ENCODE measurements at regions not wholly inside any gene's neighbourhood (a gene's known extent, or its start where the extent isn't known, plus 50 kb on each side); places are given as distances from the start of the nearest gene placed in this dataset.

DNA sequence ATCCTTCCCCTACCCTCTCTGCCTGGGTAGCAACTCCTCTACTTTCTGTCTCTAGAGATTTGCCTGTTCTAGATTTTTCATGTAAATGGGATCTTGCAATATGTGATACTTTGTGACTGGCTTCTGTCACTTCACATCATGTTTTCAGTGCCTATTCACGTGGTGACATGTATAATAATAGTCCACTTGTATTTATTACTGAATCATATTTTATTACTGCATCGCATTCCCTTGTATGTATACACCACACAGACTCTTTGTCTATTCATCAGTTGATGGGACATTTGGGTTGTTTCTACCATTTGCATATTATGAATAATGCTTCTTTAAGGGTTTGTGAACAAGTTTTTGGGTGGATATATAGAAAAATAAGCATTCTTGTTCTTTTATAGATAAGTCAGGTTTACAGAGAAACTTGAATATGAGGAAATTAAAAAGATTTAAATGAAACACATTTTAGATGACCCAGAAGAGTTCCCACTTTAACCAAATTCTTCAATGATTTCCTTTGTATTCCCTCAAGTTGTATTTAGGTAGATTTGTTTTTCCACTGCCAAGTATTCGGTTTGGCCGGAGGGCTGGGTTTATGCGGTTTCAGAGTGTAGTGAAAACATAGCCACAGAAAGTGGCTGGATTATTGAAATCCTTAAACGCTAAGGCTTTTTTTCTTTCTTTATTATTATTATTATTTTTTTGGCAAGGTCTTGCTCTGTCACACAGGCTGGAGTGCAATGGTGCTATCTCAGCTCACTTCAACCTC is 178.7 kb upstream of the TMTC1 start:
- no peak for DNase-seq (ENCODE audit: low spot score)
- TF ChIP-seq, protein P1, sequence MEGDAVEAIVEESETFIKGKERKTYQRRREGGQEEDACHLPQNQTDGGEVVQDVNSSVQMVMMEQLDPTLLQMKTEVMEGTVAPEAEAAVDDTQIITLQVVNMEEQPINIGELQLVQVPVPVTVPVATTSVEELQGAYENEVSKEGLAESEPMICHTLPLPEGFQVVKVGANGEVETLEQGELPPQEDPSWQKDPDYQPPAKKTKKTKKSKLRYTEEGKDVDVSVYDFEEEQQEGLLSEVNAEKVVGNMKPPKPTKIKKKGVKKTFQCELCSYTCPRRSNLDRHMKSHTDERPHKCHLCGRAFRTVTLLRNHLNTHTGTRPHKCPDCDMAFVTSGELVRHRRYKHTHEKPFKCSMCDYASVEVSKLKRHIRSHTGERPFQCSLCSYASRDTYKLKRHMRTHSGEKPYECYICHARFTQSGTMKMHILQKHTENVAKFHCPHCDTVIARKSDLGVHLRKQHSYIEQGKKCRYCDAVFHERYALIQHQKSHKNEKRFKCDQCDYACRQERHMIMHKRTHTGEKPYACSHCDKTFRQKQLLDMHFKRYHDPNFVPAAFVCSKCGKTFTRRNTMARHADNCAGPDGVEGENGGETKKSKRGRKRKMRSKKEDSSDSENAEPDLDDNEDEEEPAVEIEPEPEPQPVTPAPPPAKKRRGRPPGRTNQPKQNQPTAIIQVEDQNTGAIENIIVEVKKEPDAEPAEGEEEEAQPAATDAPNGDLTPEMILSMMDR (IDR thresholded peaks at IDR 0.05; ENCODE audit: extremely low read depth, missing control alignments) = no peak

DNA sequence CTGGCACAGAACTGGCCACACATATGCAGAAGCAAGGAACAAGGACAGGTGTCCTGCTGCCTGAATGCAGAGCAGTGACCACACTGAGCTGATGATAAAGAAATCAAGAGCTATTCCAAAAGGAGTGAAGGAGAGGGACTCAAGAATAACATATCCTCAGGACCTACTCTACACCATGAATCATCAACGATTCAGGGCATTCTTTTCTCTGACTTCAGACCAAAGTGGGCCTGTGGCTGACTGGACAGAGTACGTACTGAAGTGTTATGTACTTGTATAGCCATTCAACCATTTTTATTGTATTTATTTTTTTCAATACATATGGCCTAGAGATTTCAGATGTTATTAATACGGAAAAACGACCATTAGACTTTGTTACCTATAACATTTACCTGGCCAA is 177.5 kb upstream of the TMTC1 start:
- TF ChIP-seq, protein P1 (IDR thresholded peaks at IDR 0.05; ENCODE audit: extremely low read depth, missing control alignments) = no peak
- no peak for DNase-seq (ENCODE audit: low spot score)

DNA sequence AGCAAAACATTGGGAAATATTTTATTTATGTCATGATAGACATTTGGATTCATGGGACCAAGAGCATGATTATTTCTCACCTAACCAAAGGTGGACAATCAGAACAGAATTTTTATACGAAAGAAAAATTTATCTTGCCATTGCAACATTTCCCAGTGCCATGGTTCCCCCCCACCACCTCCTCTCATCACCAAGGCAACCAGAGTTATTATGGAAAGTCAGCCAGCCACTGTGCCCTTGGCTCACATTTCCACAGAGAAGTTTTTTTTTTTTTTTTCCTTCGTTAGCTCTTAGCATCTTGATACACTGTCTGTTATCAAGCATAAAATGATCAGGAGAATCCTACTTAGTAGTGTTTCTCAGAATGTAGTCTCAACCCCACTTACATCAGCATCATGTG is 176.4 kb upstream of the TMTC1 start:
- TF ChIP-seq, protein P1 (IDR thresholded peaks at IDR 0.05; ENCODE audit: extremely low read depth, missing control alignments) = no peak

DNA sequence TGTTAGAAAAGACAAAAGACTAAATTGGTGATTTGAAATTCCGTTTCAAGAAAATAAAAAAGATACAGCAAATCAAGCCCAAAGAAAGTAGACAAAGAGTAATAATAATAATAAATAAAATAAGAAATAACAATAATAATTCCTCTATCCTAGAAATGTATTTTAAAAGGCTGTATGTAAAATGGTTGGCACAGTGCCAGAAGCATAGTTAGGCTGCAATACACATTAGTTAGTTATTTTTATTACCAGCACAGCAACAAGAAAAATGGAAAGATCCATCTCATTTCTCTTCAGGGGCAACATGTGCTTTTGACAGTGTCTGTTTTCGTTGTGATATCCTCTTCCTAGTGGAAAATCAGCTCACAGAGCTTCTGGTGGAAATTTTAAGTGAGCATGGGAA is 174.1 kb upstream of the TMTC1 start:
- DNase-seq (ENCODE audit: low spot score) = no peak
- TF ChIP-seq, protein P1 (IDR thresholded peaks at IDR 0.05; ENCODE audit: extremely low read depth, missing control alignments) = no peak

More for the DNA sequence above, 176.4 kb upstream of the TMTC1 start:
- no peak for DNase-seq (ENCODE audit: low spot score)

DNA sequence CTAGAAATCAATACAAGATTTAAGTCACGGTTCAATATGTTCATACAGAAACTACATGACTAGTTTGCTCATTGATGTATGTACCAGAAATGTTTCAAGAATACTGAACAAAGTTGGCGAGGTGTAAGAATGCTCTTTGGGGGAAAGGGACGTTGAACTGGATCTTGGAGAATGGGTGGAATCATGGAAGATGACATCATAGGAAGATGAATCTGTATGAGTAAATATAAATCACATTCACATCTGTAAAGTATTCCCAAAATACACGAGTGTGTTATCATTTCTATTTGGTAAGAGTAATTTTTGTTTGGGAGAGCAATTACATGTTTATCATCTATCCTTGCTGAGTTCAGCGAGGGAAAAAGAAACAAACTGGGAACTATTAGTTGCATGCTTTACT is 162.2 kb upstream of the TMTC1 start:
- TF ChIP-seq, protein P1 (IDR thresholded peaks at IDR 0.05; ENCODE audit: extremely low read depth, missing control alignments) = no peak
- DNase-seq (ENCODE audit: low spot score) = no peak

DNA sequence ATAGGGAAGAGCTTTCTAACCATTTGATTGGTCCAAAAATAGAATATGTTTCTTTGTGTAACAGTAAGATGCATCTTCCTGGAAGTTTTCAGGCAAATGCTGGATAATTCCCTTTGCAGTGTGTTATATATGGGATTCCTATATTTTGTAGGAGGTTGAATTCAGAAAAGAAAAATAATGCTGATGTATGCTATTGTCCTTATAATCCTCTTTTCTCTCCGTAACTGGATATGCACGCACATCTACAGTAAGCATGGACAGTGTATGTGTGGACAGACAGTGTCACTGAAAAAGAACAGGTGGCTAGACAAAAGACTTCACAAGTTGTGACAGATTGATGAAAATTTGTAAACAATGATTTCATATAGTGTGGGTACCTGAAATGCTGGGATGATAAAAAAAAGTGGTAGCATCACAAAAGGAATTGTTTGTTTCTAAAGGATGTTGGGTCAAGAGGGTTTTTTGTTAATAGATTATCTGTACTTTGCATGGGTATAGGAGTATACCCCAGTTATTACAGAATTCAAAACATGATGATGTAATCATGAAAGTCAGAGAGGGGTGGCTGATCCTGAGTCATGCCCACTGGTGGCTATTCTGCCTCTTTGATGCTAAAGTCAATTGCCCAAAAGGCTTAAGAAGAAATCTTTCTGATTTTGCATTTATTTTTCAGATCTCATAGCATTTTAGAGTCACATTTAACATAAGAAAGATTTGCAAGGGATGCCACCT is 160.7 kb upstream of the TMTC1 start:
- TF ChIP-seq, protein P1 (IDR thresholded peaks at IDR 0.05; ENCODE audit: extremely low read depth, missing control alignments) = no peak
- DNase-seq (ENCODE audit: low spot score) = no peak

DNA sequence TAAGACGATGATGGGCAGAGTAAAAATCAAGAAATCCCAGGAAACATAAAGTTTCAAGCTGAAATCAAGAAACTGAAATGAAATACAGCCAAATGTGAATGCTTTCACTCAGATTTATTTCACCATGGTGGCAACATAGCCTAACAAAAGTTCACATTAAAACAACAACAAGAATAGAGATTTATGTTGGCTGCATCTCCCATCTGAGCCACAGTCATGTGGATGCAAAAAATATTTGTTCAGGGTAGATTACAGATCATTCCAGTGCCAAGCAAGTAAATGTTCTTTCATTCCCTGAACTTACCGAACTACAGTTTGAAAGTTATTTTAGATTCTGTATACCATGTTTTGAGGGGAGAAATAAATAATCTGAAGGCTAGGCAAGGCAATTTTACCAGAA is 159.9 kb upstream of the TMTC1 start:
- no peak for DNase-seq (ENCODE audit: low spot score)
- TF ChIP-seq, protein P1 (IDR thresholded peaks at IDR 0.05; ENCODE audit: extremely low read depth, missing control alignments) = no peak

All from GM20000 (cell line).